Transverse colon (tissue), 4 donors: ENCODE measurements at regions not wholly inside any gene's neighbourhood (a gene's known extent, or its start where the extent isn't known, plus 50 kb on each side); places are given as distances from the start of the nearest gene placed in this dataset.

Source experiments
- POLR2A ChIP-seq: fragments of 450-650 bp; IDR thresholded peaks from one replicate; pipeline ENCODE4 v1.6.1; 2016; ENCODE audit warnings: antibody characterized with exemption, mild to moderate bottlenecking, moderate library complexity
- POLR2AphosphoS5 ChIP-seq, 3 donors: sonication (generic); formaldehyde crosslinking; IDR thresholded peaks; one replicate each; pipeline ENCODE4 v1.6.1; 2016; ENCODE audit warnings: antibody characterized with exemption in 3 of 3
- TF ChIP-seq, protein P1 (sequence below), 5 experiments: fragments of 200-600 bp in 3 of 5; fragments of 450-650 bp in 2 of 5; sonication (generic) in 3 of 5; IDR thresholded peaks; 1 replicate in 2 of 5; 2 replicates in 3 of 5; pipeline ENCODE4 v1.5.1; 2016 to 2017; ENCODE audit warnings: antibody characterized with exemption in 5 of 5, inconsistent platforms in 3 of 5, mild to moderate bottlenecking in 2 of 5, moderate library complexity in 1 of 5

- no peak for TF ChIP-seq POLR2A
- TF ChIP-seq POLR2AphosphoS5 (IDR thresholded peaks at IDR 0.05) = no peak
- TF ChIP-seq, protein P1, sequence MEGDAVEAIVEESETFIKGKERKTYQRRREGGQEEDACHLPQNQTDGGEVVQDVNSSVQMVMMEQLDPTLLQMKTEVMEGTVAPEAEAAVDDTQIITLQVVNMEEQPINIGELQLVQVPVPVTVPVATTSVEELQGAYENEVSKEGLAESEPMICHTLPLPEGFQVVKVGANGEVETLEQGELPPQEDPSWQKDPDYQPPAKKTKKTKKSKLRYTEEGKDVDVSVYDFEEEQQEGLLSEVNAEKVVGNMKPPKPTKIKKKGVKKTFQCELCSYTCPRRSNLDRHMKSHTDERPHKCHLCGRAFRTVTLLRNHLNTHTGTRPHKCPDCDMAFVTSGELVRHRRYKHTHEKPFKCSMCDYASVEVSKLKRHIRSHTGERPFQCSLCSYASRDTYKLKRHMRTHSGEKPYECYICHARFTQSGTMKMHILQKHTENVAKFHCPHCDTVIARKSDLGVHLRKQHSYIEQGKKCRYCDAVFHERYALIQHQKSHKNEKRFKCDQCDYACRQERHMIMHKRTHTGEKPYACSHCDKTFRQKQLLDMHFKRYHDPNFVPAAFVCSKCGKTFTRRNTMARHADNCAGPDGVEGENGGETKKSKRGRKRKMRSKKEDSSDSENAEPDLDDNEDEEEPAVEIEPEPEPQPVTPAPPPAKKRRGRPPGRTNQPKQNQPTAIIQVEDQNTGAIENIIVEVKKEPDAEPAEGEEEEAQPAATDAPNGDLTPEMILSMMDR (IDR thresholded peaks at IDR 0.05) = no peak
These were observed 84.8 kb upstream of the ALDH1A1 start for GRCh38 chr9:73037613-73038012.
